ENCODE measurements at regions not wholly inside any gene's neighbourhood (a gene's known extent, or its start where the extent isn't known, plus 50 kb on each side); places are given as distances from the start of the nearest gene placed in this dataset.

GRCh38 chr5:8033261-8033660 is 164.3 kb downstream of the MTRR start:
- TF ChIP-seq POLR2A (IDR thresholded peaks at IDR 0.05) (no peak), POLR2AphosphoS5 (IDR thresholded peaks at IDR 0.05) (no peak), CTCF (IDR thresholded peaks at IDR 0.05) (no peak), EP300 (IDR thresholded peaks at IDR 0.05; ENCODE audit: low read depth) (no peak)

Measured in transverse colon (tissue), 4 donors.